Prostate gland (tissue), 2 donors: ENCODE measurements at regions not wholly inside any gene's neighbourhood (a gene's known extent, or its start where the extent isn't known, plus 50 kb on each side); places are given as distances from the start of the nearest gene placed in this dataset.

Experiments used
- POLR2A ChIP-seq: fragments of 450-650 bp; IDR thresholded peaks from one replicate; pipeline ENCODE4 v1.6.1; 2016; ENCODE audit warnings: antibody characterized with exemption, mild to moderate bottlenecking
- TF ChIP-seq, protein P1 (sequence below), 4 experiments: fragments of 200-600 bp in 2 of 4; fragments of 450-650 bp in 2 of 4; sonication (generic) in 2 of 4; IDR thresholded peaks; 1 replicate in 3 of 4; 2 replicates in 1 of 4; pipeline ENCODE4 v1.5.1; 2016 to 2019; ENCODE audit warnings: antibody characterized with exemption in 4 of 4, mild to moderate bottlenecking in 2 of 4, moderate library complexity in 2 of 4

DNA sequence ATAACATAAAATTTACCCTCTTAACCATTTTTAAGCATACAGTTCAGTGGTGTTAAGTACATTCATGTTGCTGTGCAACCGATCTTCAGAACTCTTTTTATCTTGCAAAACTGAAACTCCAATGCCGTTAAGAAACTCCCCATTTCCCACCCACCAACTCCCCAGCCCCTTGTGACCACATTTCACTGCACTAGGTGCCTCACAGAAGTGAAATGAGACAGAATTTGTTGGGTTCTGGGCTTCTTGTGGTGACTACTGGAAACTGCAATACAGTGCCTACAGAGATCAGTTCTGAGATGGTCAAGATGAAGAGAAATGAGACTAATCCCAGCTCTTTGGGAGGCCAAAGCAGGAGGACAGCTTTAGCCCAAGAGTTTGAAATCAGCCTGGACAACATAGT, 202.1 kb upstream of the SLC30A5 start:
- TF ChIP-seq, protein P1, sequence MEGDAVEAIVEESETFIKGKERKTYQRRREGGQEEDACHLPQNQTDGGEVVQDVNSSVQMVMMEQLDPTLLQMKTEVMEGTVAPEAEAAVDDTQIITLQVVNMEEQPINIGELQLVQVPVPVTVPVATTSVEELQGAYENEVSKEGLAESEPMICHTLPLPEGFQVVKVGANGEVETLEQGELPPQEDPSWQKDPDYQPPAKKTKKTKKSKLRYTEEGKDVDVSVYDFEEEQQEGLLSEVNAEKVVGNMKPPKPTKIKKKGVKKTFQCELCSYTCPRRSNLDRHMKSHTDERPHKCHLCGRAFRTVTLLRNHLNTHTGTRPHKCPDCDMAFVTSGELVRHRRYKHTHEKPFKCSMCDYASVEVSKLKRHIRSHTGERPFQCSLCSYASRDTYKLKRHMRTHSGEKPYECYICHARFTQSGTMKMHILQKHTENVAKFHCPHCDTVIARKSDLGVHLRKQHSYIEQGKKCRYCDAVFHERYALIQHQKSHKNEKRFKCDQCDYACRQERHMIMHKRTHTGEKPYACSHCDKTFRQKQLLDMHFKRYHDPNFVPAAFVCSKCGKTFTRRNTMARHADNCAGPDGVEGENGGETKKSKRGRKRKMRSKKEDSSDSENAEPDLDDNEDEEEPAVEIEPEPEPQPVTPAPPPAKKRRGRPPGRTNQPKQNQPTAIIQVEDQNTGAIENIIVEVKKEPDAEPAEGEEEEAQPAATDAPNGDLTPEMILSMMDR (IDR thresholded peaks at IDR 0.05), result no peak
- TF ChIP-seq POLR2A, result no peak
